Colonic mucosa (tissue), 4 donors: ENCODE measurements at regions not wholly inside any gene's neighbourhood (a gene's known extent, or its start where the extent isn't known, plus 50 kb on each side); places are given as distances from the start of the nearest gene placed in this dataset.

Experiments used
- DNase-seq: peaks from one replicate; pipeline ENCODE4 v3.0.0-alpha.2; 2020
- H3K27ac ChIP-seq: fragments of 200-600 bp; one replicate; pipeline ENCODE4 v1.8.0; 2021
- H3K27me3 ChIP-seq: fragments of 200-600 bp; one replicate; pipeline ENCODE4 v1.8.0; 2021
- H3K36me3 ChIP-seq: fragments of 200-600 bp; one replicate; pipeline ENCODE4 v1.8.0; 2021
- H3K4me1 ChIP-seq: fragments of 200-600 bp; one replicate; pipeline ENCODE4 v1.8.0; 2021; ENCODE audit warnings: mild to moderate bottlenecking
- H3K4me3 ChIP-seq: fragments of 200-600 bp; one replicate; pipeline ENCODE4 v1.8.0; 2021
- H3K9ac ChIP-seq, 2 donors: one replicate each; pipeline ENCODE4 v1.7.0; 2013; ENCODE audit warnings: control low read depth in 2 of 2, low read depth in 2 of 2, low read length in 2 of 2
- H3K9me3 ChIP-seq: fragments of 200-600 bp; one replicate; pipeline ENCODE4 v1.8.0; 2021
- CTCF ChIP-seq: fragments of 200-600 bp; IDR thresholded peaks from one replicate; pipeline ENCODE4 v1.8.0; 2022; ENCODE audit warnings: antibody characterized with exemption, mild to moderate bottlenecking
- intact Hi-C: fragments of 100-400 bp; cut with DNase I; formaldehyde crosslinking; loops from one replicate; pipeline ENCODE4 v1.14.1; 2022
- donor health status: healthy.
- donor health status: DM: no; HTN: no; CAD: no.
- donor health status: DM: no; HTN: no; CAD: no.

GRCh38 chr2:216925636-216926366 lies 65.9 kb upstream of the TNP1 start:
- H3K4me1 ChIP-seq: no peaks in the 10 kb centered on the region
- TF ChIP-seq CTCF: no peak
- intact Hi-C loops: no loop called here
- no peaks in the 10 kb centered on the region for H3K9me3 ChIP-seq
- H3K36me3 ChIP-seq: no peaks in the 10 kb centered on the region
- H3K4me3 ChIP-seq: no peak overlapping the region
- H3K27ac ChIP-seq: no peak overlapping the region
- H3K9ac ChIP-seq: no peak overlapping the region
- DNase-seq: no peak
- no peaks in the 10 kb centered on the region for H3K27me3 ChIP-seq

GRCh38 chr2:216925006-216925405 lies 65.1 kb upstream of the TNP1 start:
- intact Hi-C loops: no loop called here
- Histone ChIP-seq H3K4me3 (no peak overlapping the region), H3K9me3 (no peaks in the 10 kb centered on the region), H3K27me3 (no peaks in the 10 kb centered on the region), H3K27ac (no peak overlapping the region), H3K36me3 (no peaks in the 10 kb centered on the region), H3K4me1 (no peaks in the 10 kb centered on the region), H3K9ac (no peak overlapping the region)
- no peak for DNase-seq
- TF ChIP-seq CTCF: no peak

GRCh38 chr2:216923706-216924105 lies 63.8 kb upstream of the TNP1 start:
- Histone ChIP-seq H3K4me1 (no peaks in the 10 kb centered on the region), H3K9me3 (no peaks in the 10 kb centered on the region), H3K27ac (no peak overlapping the region), H3K27me3 (no peaks in the 10 kb centered on the region), H3K4me3 (no peak overlapping the region), H3K36me3 (no peaks in the 10 kb centered on the region), H3K9ac (no peak overlapping the region)
- TF ChIP-seq CTCF: no peak
- no peak for DNase-seq
- intact Hi-C loops: no loop called here

- no peaks in the 10 kb centered on the region for H3K36me3 ChIP-seq
- intact Hi-C loops: no loop called here
- H3K9me3 ChIP-seq: no peaks in the 10 kb centered on the region
- DNase-seq: no peak
- no peak overlapping the region for H3K9ac ChIP-seq
- H3K4me3 ChIP-seq: no peak overlapping the region
- H3K27ac ChIP-seq: no peak overlapping the region
- H3K4me1 ChIP-seq: no peaks in the 10 kb centered on the region
- no peaks in the 10 kb centered on the region for H3K27me3 ChIP-seq
- no peak for TF ChIP-seq CTCF
Observed at GRCh38 chr2:216922175-216922780, 62.4 kb upstream of the TNP1 start.

GRCh38 chr2:216920937-216921456 lies 61.1 kb upstream of the TNP1 start:
- Histone ChIP-seq H3K27me3 (no peaks in the 10 kb centered on the region), H3K4me3 (no peak overlapping the region), H3K27ac (no peak overlapping the region), H3K9ac (no peak overlapping the region), H3K36me3 (no peaks in the 10 kb centered on the region), H3K9me3 (no peaks in the 10 kb centered on the region), H3K4me1 (no peaks in the 10 kb centered on the region)
- intact Hi-C loops: no loop called here
- no peak for TF ChIP-seq CTCF
- DNase-seq: no peak
